Coronary artery (tissue), 2 donors: ENCODE measurements at regions not wholly inside any gene's neighbourhood (a gene's known extent, or its start where the extent isn't known, plus 50 kb on each side); places are given as distances from the start of the nearest gene placed in this dataset.

Experiments used
- DNase-seq: peaks from one replicate; pipeline ENCODE4 v3.0.0-alpha.2; 2017; ENCODE audit warnings: low spot score
- H3K27ac ChIP-seq, 2 donors: fragments of 200-600 bp; sonication (generic); one replicate each; pipeline ENCODE4 v1.5.1; 2016 to 2019
- H3K4me3 ChIP-seq: fragments of 200-600 bp; sonication (generic); 2 replicates; pipeline ENCODE4 v1.5.1; 2016; ENCODE audit warnings: mild to moderate bottlenecking, moderate library complexity
- CTCF ChIP-seq: fragments of 200-600 bp; sonication (generic); IDR thresholded peaks from one replicate; pipeline ENCODE4 v1.5.1; 2019; ENCODE audit warnings: antibody characterized with exemption

GRCh38 chr3:30544812-30545211 lies 61.6 kb upstream of the TGFBR2 start:
- Histone ChIP-seq H3K27ac (peak overlapping the region in 1 of 2 donors; percentile 37), H3K4me3 (no peak overlapping the region)
- no peak for TF ChIP-seq CTCF
- DNase-seq, result no peak

DNA sequence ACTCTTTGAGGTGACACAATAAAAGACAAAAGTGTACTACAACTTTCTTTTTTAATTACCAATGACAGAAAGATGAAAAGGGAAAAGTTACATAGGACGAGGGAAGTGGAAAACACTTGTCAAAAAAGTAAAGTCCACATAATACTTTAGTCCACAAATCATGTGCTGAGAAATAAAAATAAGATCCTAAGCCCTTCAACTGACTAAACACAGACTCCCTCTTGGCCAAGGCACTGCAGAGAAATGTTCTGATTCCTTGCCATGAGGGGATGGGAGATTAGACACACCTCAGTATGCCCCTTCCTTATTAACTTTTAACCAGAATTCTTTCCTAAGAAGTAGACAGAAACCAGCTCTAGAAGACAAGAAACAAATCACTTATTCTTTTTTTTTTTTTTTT lies 59.5 kb upstream of the TGFBR2 start:
- DNase-seq, result no peak
- H3K4me3 ChIP-seq, result no peak overlapping the region
- H3K27ac ChIP-seq, result no peak overlapping the region
- TF ChIP-seq CTCF, result no peak

- no peak for TF ChIP-seq CTCF
- Histone ChIP-seq H3K4me3 (no peak overlapping the region), H3K27ac (no peak overlapping the region)
- no peak for DNase-seq
Observed at GRCh38 chr3:30547716-30548115, 58.7 kb upstream of the TGFBR2 start.

- no peak for TF ChIP-seq CTCF
- no peak for DNase-seq
- Histone ChIP-seq H3K4me3 (no peak overlapping the region), H3K27ac (no peak overlapping the region)
Observed at GRCh38 chr3:30548600-30548999, 57.8 kb upstream of the TGFBR2 start.

- no peak for DNase-seq
- no peak for TF ChIP-seq CTCF
- Histone ChIP-seq H3K27ac (peak overlapping the region in 1 of 2 donors; percentile 46), H3K4me3 (no peak overlapping the region)
Observed at GRCh38 chr3:30549600-30549999, 56.8 kb upstream of the TGFBR2 start.

DNA sequence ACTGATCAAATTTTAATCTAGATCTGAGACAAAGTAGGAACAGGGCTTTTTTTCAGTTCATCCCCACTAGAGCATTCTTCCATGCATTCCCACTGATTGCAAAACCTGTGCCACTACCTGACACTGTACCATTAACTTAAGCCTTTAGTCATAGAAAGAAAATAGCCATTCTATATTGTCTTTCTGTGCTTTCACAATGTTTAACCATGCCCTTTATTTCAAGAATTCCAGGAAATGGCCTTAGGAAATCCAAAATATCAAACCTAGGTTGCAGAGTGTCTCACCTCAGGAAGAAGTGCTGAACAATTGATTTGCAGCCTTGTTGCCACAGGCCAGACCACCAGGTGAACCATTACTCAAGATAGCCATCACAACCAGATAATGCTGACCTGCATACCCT lies 56.2 kb upstream of the TGFBR2 start:
- H3K4me3 ChIP-seq, result no peak overlapping the region
- H3K27ac ChIP-seq, result no peak overlapping the region
- no peak for DNase-seq
- TF ChIP-seq CTCF, result no peak

DNA sequence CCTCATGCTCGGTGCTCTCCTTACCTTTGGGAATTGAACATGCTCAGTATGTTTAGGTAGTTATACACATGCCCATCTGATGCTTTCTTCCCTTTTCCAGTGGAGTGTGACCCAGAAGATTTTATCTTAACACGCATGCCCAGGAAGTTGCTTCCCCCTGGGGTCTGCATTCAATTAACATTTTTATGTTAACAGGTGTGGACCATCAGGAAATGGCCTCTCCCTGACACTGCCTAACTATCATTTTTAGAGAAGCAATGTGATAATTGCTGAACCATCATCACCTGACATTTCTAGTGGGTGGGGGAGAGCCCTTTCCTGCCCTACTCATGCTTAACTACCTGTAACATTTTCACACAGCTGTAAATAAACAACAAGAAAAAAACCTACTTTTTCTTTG lies 55.1 kb upstream of the TGFBR2 start:
- H3K27ac ChIP-seq, result no peak overlapping the region
- TF ChIP-seq CTCF, result no peak
- no peak overlapping the region for H3K4me3 ChIP-seq
- DNase-seq, result no peak
